ENCODE measurements at regions not wholly inside any gene's neighbourhood (a gene's known extent, or its start where the extent isn't known, plus 50 kb on each side); places are given as distances from the start of the nearest gene placed in this dataset.

DNA sequence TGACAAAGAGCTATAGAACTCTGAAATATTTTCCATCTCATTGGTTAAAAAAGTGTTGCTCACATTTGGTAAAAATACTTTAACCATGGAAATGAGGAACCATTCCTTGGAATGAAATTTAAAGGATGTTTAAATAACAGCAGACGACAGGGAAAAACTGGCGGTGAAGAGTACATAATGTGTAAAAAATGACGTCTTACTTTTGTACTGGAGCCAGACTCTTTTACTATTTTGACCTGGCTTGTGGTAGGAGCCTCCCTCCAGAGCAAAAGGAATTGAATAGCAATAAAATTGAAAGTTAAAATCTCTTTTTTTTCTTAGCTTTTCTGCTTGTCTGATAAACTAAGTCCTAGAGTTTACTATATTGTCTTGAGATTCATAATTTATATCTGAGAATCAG lies 426.2 kb upstream of the KLHL1 start:
- Histone ChIP-seq H3K27me3 (ENCODE audit: control insufficient read depth, insufficient read depth, low read length, poor library complexity, severe bottlenecking) (no peaks in the 10 kb centered on the region), H3K9me3 (ENCODE audit: control insufficient read depth, low read length) (no peaks in the 10 kb centered on the region), H3K9ac (ENCODE audit: extremely low read depth, low read length, poor library complexity, severe bottlenecking) (no peak overlapping the region), H3K4me3 (ENCODE audit: low read length) (no peak overlapping the region), H3K27ac (ENCODE audit: low read depth, low read length) (no peak overlapping the region), H3K36me3 (ENCODE audit: control insufficient read depth, insufficient read depth, low read length) (no peaks in the 10 kb centered on the region), H3K4me1 (ENCODE audit: control insufficient read depth, insufficient read depth, low read length) (peaks cover 12% of the 10 kb centered on the region)
- no peak for DNase-seq
- TF ChIP-seq, protein P1, sequence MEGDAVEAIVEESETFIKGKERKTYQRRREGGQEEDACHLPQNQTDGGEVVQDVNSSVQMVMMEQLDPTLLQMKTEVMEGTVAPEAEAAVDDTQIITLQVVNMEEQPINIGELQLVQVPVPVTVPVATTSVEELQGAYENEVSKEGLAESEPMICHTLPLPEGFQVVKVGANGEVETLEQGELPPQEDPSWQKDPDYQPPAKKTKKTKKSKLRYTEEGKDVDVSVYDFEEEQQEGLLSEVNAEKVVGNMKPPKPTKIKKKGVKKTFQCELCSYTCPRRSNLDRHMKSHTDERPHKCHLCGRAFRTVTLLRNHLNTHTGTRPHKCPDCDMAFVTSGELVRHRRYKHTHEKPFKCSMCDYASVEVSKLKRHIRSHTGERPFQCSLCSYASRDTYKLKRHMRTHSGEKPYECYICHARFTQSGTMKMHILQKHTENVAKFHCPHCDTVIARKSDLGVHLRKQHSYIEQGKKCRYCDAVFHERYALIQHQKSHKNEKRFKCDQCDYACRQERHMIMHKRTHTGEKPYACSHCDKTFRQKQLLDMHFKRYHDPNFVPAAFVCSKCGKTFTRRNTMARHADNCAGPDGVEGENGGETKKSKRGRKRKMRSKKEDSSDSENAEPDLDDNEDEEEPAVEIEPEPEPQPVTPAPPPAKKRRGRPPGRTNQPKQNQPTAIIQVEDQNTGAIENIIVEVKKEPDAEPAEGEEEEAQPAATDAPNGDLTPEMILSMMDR (conservative IDR thresholded peaks at IDR 0.05) = no peak
- 94 to 96% methylated on average over 3 of the region's 3 CpGs for WGBS, 2 experiments (ENCODE audit: insufficient coverage in 1 of 2, insufficient read length in 1 of 2)
- H3K27ac Mint-ChIP-seq = no peak overlapping the region
- no peaks in the 10 kb centered on the region for H3K36me3 Mint-ChIP-seq (ENCODE audit: low read depth)
- H3K27me3 Mint-ChIP-seq (ENCODE audit: insufficient read depth) = no peaks in the 10 kb centered on the region
- peaks cover 6% of the 10 kb centered on the region for H3K9me3 Mint-ChIP-seq
- peaks cover 9% of the 10 kb centered on the region for H3K4me1 Mint-ChIP-seq
- no peak overlapping the region for H3K4me3 Mint-ChIP-seq

DNA sequence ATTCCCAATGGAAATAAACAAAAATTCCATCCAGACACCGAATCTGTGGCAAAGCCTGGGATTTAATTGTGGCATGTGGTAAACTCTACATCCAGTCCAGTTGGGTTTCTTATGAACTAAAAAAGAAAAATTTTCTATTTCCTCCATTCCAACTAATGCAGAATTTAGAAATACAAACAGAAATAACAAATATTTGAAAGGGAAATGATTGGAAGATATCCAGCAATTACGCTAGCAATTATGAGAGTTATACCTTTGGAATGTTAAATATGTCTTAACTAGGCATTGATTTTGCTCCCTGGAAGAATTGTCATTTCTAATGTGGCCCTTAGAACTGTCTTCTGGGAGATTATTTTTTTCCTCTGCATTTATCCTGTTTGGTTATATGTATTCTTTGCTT lies 421.4 kb upstream of the KLHL1 start:
- no peaks in the 10 kb centered on the region for H3K27me3 ChIP-seq (ENCODE audit: control insufficient read depth, insufficient read depth, low read length, poor library complexity, severe bottlenecking)
- no peak overlapping the region for H3K9ac ChIP-seq (ENCODE audit: extremely low read depth, low read length, poor library complexity, severe bottlenecking)
- H3K9me3 Mint-ChIP-seq = peaks cover 6% of the 10 kb centered on the region
- no peak for DNase-seq
- H3K27ac ChIP-seq (ENCODE audit: low read depth, low read length) = no peak overlapping the region
- H3K4me3 Mint-ChIP-seq = no peak overlapping the region
- no peaks in the 10 kb centered on the region for H3K9me3 ChIP-seq (ENCODE audit: control insufficient read depth, low read length)
- no peak overlapping the region for H3K4me3 ChIP-seq (ENCODE audit: low read length)
- peaks cover 2% of the 10 kb centered on the region for H3K4me1 ChIP-seq (ENCODE audit: control insufficient read depth, insufficient read depth, low read length)
- TF ChIP-seq, protein P1 (conservative IDR thresholded peaks at IDR 0.05) = no peak
- H3K4me1 Mint-ChIP-seq = peaks cover 2% of the 10 kb centered on the region
- WGBS, 2 experiments (ENCODE audit: insufficient coverage in 1 of 2, insufficient read length in 1 of 2) = 84 to 100% methylated on average over 1 to 2 of the region's 2 CpGs
- H3K36me3 ChIP-seq (ENCODE audit: control insufficient read depth, insufficient read depth, low read length) = no peaks in the 10 kb centered on the region
- no peaks in the 10 kb centered on the region for H3K27me3 Mint-ChIP-seq (ENCODE audit: insufficient read depth)
- H3K36me3 Mint-ChIP-seq (ENCODE audit: low read depth) = no peaks in the 10 kb centered on the region
- no peak overlapping the region for H3K27ac Mint-ChIP-seq

DNA sequence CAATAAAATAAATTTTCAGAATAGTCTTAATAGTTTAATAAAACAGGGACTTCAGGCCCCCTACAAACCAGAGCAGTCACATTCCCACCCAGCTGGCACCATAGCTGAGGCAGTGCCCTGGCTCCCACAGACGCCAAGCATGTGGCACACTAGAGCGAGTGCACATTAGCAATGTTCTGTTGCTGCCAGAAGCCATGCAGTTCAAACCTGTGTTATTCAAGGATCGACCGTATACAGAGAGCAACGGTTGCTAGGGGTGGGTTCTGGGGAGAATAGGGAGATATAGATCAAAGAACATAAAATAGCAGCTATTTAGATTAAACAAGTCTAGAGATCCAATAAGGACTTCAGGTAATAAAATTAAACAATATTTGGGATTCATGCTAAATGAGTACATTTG lies 419.3 kb upstream of the KLHL1 start:
- 87% methylated on average over 5 of the region's 5 CpGs; no CpG with 5 or more reads in 1 of the 2 experiments for WGBS, 2 experiments (ENCODE audit: insufficient coverage in 1 of 2, insufficient read length in 1 of 2)
- Histone ChIP-seq H3K9ac (ENCODE audit: extremely low read depth, low read length, poor library complexity, severe bottlenecking) (no peak overlapping the region), H3K9me3 (ENCODE audit: control insufficient read depth, low read length) (no peaks in the 10 kb centered on the region), H3K4me1 (ENCODE audit: control insufficient read depth, insufficient read depth, low read length) (no peaks in the 10 kb centered on the region), H3K36me3 (ENCODE audit: control insufficient read depth, insufficient read depth, low read length) (no peaks in the 10 kb centered on the region), H3K4me3 (ENCODE audit: low read length) (no peak overlapping the region), H3K27me3 (ENCODE audit: control insufficient read depth, insufficient read depth, low read length, poor library complexity, severe bottlenecking) (no peaks in the 10 kb centered on the region), H3K27ac (ENCODE audit: low read depth, low read length) (no peak overlapping the region)
- TF ChIP-seq, protein P1 (conservative IDR thresholded peaks at IDR 0.05) = no peak
- DNase-seq = no peak
- Mint-ChIP-seq H3K4me3 (no peak overlapping the region), H3K36me3 (ENCODE audit: low read depth) (no peaks in the 10 kb centered on the region), H3K27me3 (ENCODE audit: insufficient read depth) (no peaks in the 10 kb centered on the region), H3K27ac (no peak overlapping the region), H3K9me3 (no peaks in the 10 kb centered on the region), H3K4me1 (no peaks in the 10 kb centered on the region)

All from endodermal cell (in vitro differentiated cells).